Gastrocnemius medialis (tissue), 4 donors: ENCODE measurements at regions not wholly inside any gene's neighbourhood (a gene's known extent, or its start where the extent isn't known, plus 50 kb on each side); places are given as distances from the start of the nearest gene placed in this dataset.

Experiments
- POLR2A ChIP-seq, 2 donors: fragments of 450-650 bp; IDR thresholded peaks; one replicate each; pipeline ENCODE4 v1.6.1; 2017; ENCODE audit warnings: antibody characterized with exemption in 2 of 2, mild to moderate bottlenecking in 2 of 2, moderate library complexity in 2 of 2
- TF ChIP-seq, protein P1 (sequence below), 5 experiments: fragments of 450-650 bp in 3 of 5; fragments of 200-600 bp in 2 of 5; sonication (generic) in 2 of 5; IDR thresholded peaks in 4 of 5; conservative IDR thresholded peaks in 1 of 5; 1 replicate in 4 of 5; 2 replicates in 1 of 5; pipeline ENCODE4 v1.5.1; 2016 to 2019; ENCODE audit warnings: antibody characterized with exemption in 5 of 5, mild to moderate bottlenecking in 3 of 5, moderate library complexity in 3 of 5

DNA sequence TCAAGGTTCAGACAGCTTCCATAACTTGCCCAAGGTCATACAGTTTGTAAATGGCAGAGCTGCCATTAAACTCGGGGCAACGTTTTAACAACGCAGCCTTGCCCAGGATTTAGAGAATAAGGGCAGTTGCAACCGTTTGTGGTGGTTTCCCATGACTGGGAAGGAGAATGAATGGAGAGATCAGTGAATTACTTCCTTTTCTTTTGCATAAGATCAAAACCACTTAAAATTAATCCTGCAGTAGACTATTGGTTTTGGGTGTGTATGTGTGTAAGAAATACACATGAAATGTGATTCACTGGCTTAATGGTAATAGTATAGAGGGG is 179.1 kb upstream of the MIR17HG start:
- no peak for TF ChIP-seq POLR2A (IDR thresholded peaks at IDR 0.05)
- TF ChIP-seq, protein P1, sequence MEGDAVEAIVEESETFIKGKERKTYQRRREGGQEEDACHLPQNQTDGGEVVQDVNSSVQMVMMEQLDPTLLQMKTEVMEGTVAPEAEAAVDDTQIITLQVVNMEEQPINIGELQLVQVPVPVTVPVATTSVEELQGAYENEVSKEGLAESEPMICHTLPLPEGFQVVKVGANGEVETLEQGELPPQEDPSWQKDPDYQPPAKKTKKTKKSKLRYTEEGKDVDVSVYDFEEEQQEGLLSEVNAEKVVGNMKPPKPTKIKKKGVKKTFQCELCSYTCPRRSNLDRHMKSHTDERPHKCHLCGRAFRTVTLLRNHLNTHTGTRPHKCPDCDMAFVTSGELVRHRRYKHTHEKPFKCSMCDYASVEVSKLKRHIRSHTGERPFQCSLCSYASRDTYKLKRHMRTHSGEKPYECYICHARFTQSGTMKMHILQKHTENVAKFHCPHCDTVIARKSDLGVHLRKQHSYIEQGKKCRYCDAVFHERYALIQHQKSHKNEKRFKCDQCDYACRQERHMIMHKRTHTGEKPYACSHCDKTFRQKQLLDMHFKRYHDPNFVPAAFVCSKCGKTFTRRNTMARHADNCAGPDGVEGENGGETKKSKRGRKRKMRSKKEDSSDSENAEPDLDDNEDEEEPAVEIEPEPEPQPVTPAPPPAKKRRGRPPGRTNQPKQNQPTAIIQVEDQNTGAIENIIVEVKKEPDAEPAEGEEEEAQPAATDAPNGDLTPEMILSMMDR (IDR thresholded peaks at IDR 0.05 in 4 of 5, conservative IDR thresholded peaks at IDR 0.05 in 1 of 5): no peak
